Thoracic aorta (tissue), 2 donors: ENCODE measurements at regions not wholly inside any gene's neighbourhood (a gene's known extent, or its start where the extent isn't known, plus 50 kb on each side); places are given as distances from the start of the nearest gene placed in this dataset.

Experiments used
- ATAC-seq: fragments of 150-250 bp; one replicate; pipeline ENCODE4 v1.8.0; 2017; ENCODE audit warnings: low read depth; ENCODE audit not compliant: insufficient number of reproducible peaks, low FRiP score
- DNase-seq: peaks from one replicate; pipeline ENCODE4 v3.0.0-alpha.2; 2020; ENCODE audit warnings: low spot score
- H3K27ac ChIP-seq, 2 donors: fragments of 200-600 bp; sonication (generic); 1 replicate in 1 of 2; 2 replicates in 1 of 2; pipeline ENCODE4 v1.5.1; 2016; ENCODE audit warnings: mild to moderate bottlenecking in 2 of 2, moderate library complexity in 2 of 2
- H3K27me3 ChIP-seq: fragments of 200-600 bp; sonication (generic); replicated peaks from 2 replicates; pipeline ENCODE4 v1.6.0; 2016; ENCODE audit warnings: mild to moderate bottlenecking; ENCODE audit not compliant: insufficient read depth
- H3K36me3 ChIP-seq: fragments of 200-600 bp; sonication (generic); one replicate; pipeline ENCODE4 v1.5.1; 2016
- H3K4me1 ChIP-seq, 2 donors: fragments of 200-600 bp; sonication (generic); 1 replicate in 1 of 2; 2 replicates in 1 of 2; pipeline versions ENCODE4 v1.5.1 to v1.6.0; 2016; ENCODE audit warnings: low read depth in 2 of 2, mild to moderate bottlenecking in 1 of 2; ENCODE audit not compliant: control insufficient read depth in 1 of 2
- H3K4me3 ChIP-seq: fragments of 200-600 bp; sonication (generic); 2 replicates; pipeline ENCODE4 v1.5.1; 2016; ENCODE audit warnings: mild to moderate bottlenecking
- H3K9me3 ChIP-seq: fragments of 200-600 bp; sonication (generic); 2 replicates; pipeline ENCODE4 v1.5.1; 2016
- TF ChIP-seq, protein P1 (sequence below): fragments of 200-600 bp; sonication (generic); IDR thresholded peaks from one replicate; pipeline ENCODE4 v1.5.1; 2019; ENCODE audit warnings: antibody characterized with exemption

DNA sequence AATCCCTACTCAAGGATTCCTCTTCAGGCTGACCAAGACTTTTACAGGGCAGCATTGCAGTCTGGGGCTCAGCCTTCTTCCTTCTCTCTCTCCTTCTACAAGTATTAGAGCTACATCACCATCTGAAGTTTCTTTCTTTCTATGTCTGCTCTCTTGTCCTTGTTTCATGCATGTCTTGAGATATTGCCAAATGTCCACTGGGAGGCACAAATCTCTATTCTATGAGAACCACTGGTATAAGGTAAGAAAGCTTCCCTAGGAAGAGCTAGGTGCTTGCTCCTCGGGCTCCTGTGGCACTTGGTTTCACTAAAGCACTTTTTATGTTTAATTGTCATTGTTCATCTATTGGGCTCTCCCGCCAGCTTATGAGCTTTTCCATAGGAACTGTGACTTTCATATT is 289.2 kb upstream of the PCSK5 start:
- H3K9me3 ChIP-seq = no peaks in the 10 kb centered on the region
- no peak for DNase-seq
- H3K36me3 ChIP-seq = no peaks in the 10 kb centered on the region
- no peak overlapping the region for H3K4me3 ChIP-seq
- H3K4me1 ChIP-seq = no peaks in the 10 kb centered on the region
- H3K27ac ChIP-seq = no peak overlapping the region
- TF ChIP-seq, protein P1, sequence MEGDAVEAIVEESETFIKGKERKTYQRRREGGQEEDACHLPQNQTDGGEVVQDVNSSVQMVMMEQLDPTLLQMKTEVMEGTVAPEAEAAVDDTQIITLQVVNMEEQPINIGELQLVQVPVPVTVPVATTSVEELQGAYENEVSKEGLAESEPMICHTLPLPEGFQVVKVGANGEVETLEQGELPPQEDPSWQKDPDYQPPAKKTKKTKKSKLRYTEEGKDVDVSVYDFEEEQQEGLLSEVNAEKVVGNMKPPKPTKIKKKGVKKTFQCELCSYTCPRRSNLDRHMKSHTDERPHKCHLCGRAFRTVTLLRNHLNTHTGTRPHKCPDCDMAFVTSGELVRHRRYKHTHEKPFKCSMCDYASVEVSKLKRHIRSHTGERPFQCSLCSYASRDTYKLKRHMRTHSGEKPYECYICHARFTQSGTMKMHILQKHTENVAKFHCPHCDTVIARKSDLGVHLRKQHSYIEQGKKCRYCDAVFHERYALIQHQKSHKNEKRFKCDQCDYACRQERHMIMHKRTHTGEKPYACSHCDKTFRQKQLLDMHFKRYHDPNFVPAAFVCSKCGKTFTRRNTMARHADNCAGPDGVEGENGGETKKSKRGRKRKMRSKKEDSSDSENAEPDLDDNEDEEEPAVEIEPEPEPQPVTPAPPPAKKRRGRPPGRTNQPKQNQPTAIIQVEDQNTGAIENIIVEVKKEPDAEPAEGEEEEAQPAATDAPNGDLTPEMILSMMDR = no peak
- ATAC-seq = no peak
- no peaks in the 10 kb centered on the region for H3K27me3 ChIP-seq

DNA sequence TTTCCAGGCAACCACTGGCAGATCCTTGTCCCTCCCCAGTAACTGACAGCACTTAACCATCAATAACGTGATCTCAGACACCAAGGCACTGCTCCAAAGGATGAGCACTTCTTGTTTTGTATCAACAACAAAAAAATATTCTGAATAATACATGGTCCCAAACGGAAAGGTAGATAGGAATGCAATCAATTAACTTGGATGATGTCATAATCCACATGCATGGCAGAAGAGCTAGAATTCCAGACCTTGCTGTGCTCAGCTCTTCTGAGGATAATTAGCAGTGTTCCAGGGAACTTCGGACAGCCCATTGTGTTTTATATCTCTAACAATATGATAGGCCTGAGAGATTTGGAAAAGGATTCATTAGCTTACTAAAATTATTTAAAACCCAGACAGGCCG is 288.4 kb upstream of the PCSK5 start:
- ATAC-seq (no peak), DNase-seq (no peak)
- TF ChIP-seq, protein P1 = no peak

DNA sequence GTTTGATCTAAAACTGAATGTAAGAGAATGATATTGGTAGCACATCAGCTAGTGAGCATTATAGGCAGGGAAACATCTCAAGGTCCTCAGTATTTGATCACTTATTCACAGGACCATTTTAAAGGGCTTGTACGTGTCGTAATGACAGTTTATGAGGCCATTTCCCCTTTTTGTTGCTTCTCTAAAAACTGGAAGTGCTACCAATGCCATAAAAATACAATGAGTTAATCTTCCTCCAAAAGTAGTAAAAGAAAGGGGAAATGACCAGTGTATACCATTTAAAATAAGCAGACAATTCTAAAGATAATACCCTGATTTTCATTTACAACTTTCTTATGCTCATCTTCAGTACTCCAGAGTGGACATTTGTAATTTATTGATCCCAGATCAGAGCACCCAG is 285.8 kb upstream of the PCSK5 start:
- H3K27ac ChIP-seq = no peak overlapping the region
- H3K4me1 ChIP-seq = no peaks in the 10 kb centered on the region
- H3K27me3 ChIP-seq = no peaks in the 10 kb centered on the region
- DNase-seq = no peak
- TF ChIP-seq, protein P1 = no peak
- no peak overlapping the region for H3K4me3 ChIP-seq
- H3K9me3 ChIP-seq = no peaks in the 10 kb centered on the region
- no peak for ATAC-seq
- no peaks in the 10 kb centered on the region for H3K36me3 ChIP-seq

More for the DNA sequence above, 288.4 kb upstream of the PCSK5 start:
- Histone ChIP-seq H3K36me3 (no peaks in the 10 kb centered on the region), H3K27me3 (no peaks in the 10 kb centered on the region), H3K27ac (no peak overlapping the region), H3K9me3 (no peaks in the 10 kb centered on the region), H3K4me1 (no peaks in the 10 kb centered on the region), H3K4me3 (no peak overlapping the region)

DNA sequence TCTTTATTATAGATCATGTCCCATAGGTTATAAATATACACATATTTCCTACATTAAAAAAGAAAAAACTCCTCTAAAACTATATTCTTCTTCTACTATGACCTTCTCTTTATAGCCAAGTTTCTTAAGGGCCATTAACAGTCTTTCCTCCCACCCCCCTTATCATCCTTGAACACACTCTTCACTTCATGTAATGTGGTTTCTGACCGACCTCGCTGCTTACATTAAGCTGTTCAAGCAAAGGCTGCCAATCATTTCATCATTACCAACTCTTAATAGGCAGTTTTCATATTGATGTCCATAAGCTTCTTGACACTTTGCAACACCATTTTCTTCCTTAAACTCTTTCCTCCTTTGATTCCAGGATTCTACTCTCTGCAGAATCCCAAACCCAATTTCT is 283.0 kb upstream of the PCSK5 start:
- Histone ChIP-seq H3K36me3 (no peaks in the 10 kb centered on the region), H3K27me3 (no peaks in the 10 kb centered on the region), H3K4me1 (no peaks in the 10 kb centered on the region), H3K27ac (no peak overlapping the region), H3K4me3 (no peak overlapping the region), H3K9me3 (no peaks in the 10 kb centered on the region)
- ATAC-seq = no peak
- no peak for DNase-seq
- TF ChIP-seq, protein P1 = no peak

DNA sequence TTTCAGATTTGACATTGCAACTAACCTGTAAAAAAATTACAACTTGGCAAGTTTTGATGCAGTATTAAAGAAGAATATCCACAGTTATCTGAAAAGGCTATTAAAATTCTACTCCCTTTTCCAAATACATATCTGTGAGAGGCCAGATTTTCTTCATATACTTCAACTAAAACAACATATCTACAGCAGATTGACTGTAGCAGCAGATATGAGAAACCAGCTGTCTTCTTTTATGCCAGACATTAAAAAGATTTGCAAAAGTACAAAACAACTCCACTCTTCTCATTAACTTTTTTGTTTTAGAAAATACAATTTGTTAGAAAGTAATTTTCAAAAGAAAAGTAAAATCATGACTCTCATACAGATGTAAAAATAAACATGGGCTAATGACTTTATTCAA is 281.1 kb upstream of the PCSK5 start:
- Histone ChIP-seq H3K36me3 (no peaks in the 10 kb centered on the region), H3K27me3 (no peaks in the 10 kb centered on the region), H3K9me3 (no peaks in the 10 kb centered on the region), H3K27ac (no peak overlapping the region), H3K4me3 (no peak overlapping the region), H3K4me1 (peaks cover 6 to 11% of the 10 kb centered on the region in 2 donors)
- TF ChIP-seq, protein P1 = no peak
- ATAC-seq (no peak), DNase-seq (no peak)
